ENCODE measurements at regions not wholly inside any gene's neighbourhood (a gene's known extent, or its start where the extent isn't known, plus 50 kb on each side); places are given as distances from the start of the nearest gene placed in this dataset.

DNA sequence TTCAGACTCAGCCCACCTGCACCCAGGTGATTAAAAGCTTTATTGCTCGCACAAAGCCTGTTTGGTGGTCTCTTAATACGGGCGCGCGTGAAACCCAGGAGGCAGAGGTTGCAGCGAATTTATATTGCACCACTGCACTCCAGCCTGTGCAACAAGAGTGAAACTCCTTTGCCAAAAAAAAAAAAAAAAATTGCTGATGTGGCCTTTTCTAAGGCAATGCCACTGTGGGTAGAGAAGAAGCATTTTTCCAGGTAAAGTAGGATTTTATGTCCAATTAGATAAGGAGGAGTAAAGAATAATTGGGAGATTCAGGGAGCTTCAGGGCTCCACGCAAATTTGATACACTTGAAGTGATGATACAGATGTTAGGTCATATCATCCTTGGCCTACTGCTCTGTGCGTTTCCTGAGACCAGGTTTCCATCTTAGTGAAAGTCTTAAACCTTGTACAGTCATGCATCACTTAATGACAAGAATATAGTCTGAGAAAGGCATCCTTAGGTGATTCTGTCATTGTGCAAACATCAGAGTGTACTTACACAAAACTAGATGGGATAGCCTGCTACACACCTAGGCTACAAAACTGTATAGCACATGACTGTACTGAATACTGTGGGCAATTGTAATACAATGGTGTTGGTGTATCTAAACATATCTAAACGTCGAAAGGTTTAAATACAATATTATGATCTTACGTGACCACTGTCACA, 150.9 kb downstream of the SPRY2 start:
- DNase-seq (ENCODE audit: low spot score), result no peak
- TF ChIP-seq CTCF (IDR thresholded peaks at IDR 0.05), result no peak
- no peak for ATAC-seq (ENCODE audit: low FRiP score)

DNA sequence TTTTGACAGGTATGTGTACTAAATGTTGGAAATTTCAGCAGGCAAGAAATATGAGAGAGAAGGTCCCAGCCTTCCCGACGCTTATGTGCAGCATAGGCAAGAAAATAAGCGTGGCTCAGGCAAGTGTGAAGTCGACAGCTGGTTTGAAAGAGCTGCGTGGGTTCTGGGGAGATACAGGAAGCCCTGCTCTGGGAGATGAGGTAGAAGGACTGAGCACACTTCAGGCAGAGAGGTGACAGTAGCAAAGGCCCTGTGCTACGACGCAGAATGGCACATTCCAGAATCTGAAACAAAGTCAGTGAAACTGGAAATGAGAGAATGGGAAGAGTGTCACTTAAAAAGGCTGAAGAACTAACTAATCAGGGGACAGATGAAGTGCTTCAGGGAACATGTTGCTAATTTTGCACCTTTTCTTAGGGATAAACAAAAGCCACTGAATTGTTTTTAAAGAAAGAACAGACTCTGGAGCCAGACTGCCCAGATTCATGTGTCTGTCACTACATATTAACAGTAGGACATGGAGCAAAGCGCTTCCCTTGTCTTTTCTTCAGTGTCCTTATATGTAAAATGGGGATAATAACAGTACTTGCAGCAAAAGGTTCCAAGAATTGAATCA, 160.1 kb downstream of the SPRY2 start:
- ATAC-seq (ENCODE audit: low FRiP score), result no peak
- DNase-seq (ENCODE audit: low spot score), result no peak

DNA sequence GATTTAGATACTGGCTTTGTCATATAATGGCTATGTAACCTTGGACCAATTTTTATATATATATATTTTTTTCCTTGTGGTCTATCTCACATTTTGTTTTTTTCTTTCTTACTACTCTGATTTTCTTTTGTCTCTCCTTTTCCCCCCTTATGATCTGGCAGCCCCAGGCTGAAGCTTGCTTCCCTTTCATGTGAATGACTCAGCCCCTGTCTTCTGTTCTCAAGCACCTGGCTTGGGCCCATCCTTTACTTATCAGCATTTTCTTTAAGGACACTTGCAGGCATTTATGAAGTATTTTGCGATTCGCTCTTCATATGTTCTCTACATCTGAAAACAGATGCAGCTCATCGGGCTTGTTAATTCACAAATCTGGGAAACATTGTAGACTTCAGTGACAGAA, 163.6 kb downstream of the SPRY2 start:
- DNase-seq (ENCODE audit: low spot score) (no peak), ATAC-seq (ENCODE audit: low FRiP score) (no peak)
- TF ChIP-seq CTCF (IDR thresholded peaks at IDR 0.05), result no peak

More for the DNA sequence above, 160.1 kb downstream of the SPRY2 start:
- no peak for TF ChIP-seq CTCF (IDR thresholded peaks at IDR 0.05)

- TF ChIP-seq CTCF (IDR thresholded peaks at IDR 0.05), result no peak
- ATAC-seq (ENCODE audit: low FRiP score) (no peak), DNase-seq (ENCODE audit: low spot score) (no peak)
Measured at GRCh38 chr13:80173224-80173623, 167.7 kb downstream of the SPRY2 start.

- no peak for ATAC-seq (ENCODE audit: low FRiP score)
- no peak for TF ChIP-seq CTCF (IDR thresholded peaks at IDR 0.05)
- DNase-seq (ENCODE audit: low spot score), result no peak
Measured at GRCh38 chr13:80171096-80171495, 169.8 kb downstream of the SPRY2 start.

- ATAC-seq (ENCODE audit: low FRiP score), result peak; percentile 26
- TF ChIP-seq CTCF (IDR thresholded peaks at IDR 0.05), result no peak
- no peak for DNase-seq (ENCODE audit: low spot score)
Measured at GRCh38 chr13:80168089-80168850, 172.7 kb downstream of the SPRY2 start.

Measured in omental fat pad (tissue), 3 donors.